Trophoblast cell (in vitro differentiated cells and primary cell): ENCODE measurements at regions not wholly inside any gene's neighbourhood (a gene's known extent, or its start where the extent isn't known, plus 50 kb on each side); places are given as distances from the start of the nearest gene placed in this dataset.
A peak's percentile ranks its signal among the peaks of the same experiment; 100 is the strongest.

ENCODE experiments used
- DNase-seq, 2 donors: peaks; one replicate each; pipeline ENCODE4 v3.0.0-alpha.2; 2016
- H2AFZ ChIP-seq: 2 replicates; pipeline ENCODE4 v1.6.1; 2013; ENCODE audit warnings: low read length, moderate library complexity, mild to moderate bottlenecking; ENCODE audit not compliant: insufficient read depth, poor library complexity
- H2AK5ac ChIP-seq: 2 replicates; pipeline ENCODE4 v1.6.1; 2013; ENCODE audit warnings: mild to moderate bottlenecking, low read length
- H2BK120ac ChIP-seq: 2 replicates; pipeline ENCODE4 v1.6.1; 2013; ENCODE audit warnings: low read length, mild to moderate bottlenecking, moderate library complexity; ENCODE audit not compliant: insufficient read depth, poor library complexity
- H2BK12ac ChIP-seq: 2 replicates; pipeline ENCODE4 v1.6.1; 2013; ENCODE audit warnings: mild to moderate bottlenecking, low read length, moderate library complexity
- H2BK5ac ChIP-seq: 2 replicates; pipeline ENCODE4 v1.6.1; 2013; ENCODE audit warnings: low read length, low read depth, moderate library complexity, mild to moderate bottlenecking; ENCODE audit not compliant: poor library complexity
- H3K14ac ChIP-seq: 2 replicates; pipeline ENCODE4 v1.6.1; 2013; ENCODE audit warnings: mild to moderate bottlenecking, low read length
- H3K18ac ChIP-seq: 2 replicates; pipeline ENCODE4 v1.6.1; 2013; ENCODE audit warnings: mild to moderate bottlenecking, low read length
- H3K23ac ChIP-seq: 2 replicates; pipeline ENCODE4 v1.6.1; 2013; ENCODE audit warnings: low read length
- H3K27ac ChIP-seq: 2 replicates; pipeline ENCODE4 v1.5.1; 2013; ENCODE audit warnings: low read depth, mild to moderate bottlenecking, inconsistent platforms, low read length, moderate library complexity
- H3K27me3 ChIP-seq: 2 replicates; pipeline ENCODE4 v1.6.1; 2013; ENCODE audit warnings: inconsistent platforms, mild to moderate bottlenecking, low read length, moderate library complexity; ENCODE audit not compliant: insufficient read depth
- H3K36me3 ChIP-seq, 2 experiments: 1 replicate in 1 of 2; 2 replicates in 1 of 2; pipeline ENCODE4 v1.6.1; 2013; ENCODE audit warnings: low read length in 2 of 2, mild to moderate bottlenecking in 2 of 2, moderate library complexity in 1 of 2; ENCODE audit not compliant: insufficient read depth in 2 of 2, control insufficient read depth in 1 of 2
- H3K4ac ChIP-seq: 2 replicates; pipeline ENCODE4 v1.6.1; 2013; ENCODE audit warnings: low read depth, mild to moderate bottlenecking, low read length, moderate library complexity
- H3K4me1 ChIP-seq, 2 experiments: 1 replicate in 1 of 2; 2 replicates in 1 of 2; pipeline ENCODE4 v1.6.1; 2013; ENCODE audit warnings: low read length in 2 of 2, mild to moderate bottlenecking in 2 of 2, moderate library complexity in 1 of 2; ENCODE audit not compliant: insufficient read depth in 2 of 2, control insufficient read depth in 1 of 2
- H3K4me2 ChIP-seq: 2 replicates; pipeline ENCODE4 v1.6.1; 2013; ENCODE audit warnings: inconsistent platforms, mild to moderate bottlenecking, low read length, moderate library complexity
- H3K4me3 ChIP-seq: 2 replicates; pipeline ENCODE4 v1.5.1; 2013; ENCODE audit warnings: mild to moderate bottlenecking, low read depth, low read length, inconsistent platforms
- H3K79me1 ChIP-seq: one replicate; pipeline ENCODE4 v1.6.1; 2013; ENCODE audit warnings: low read length
- H3K79me2 ChIP-seq: 2 replicates; pipeline ENCODE4 v1.6.1; 2013; ENCODE audit warnings: low read length, mild to moderate bottlenecking; ENCODE audit not compliant: control insufficient read depth, insufficient read depth, poor library complexity
- H3K9ac ChIP-seq: 2 replicates; pipeline ENCODE4 v1.6.1; 2013; ENCODE audit warnings: mild to moderate bottlenecking, low read length
- H3K9me3 ChIP-seq: 2 replicates; pipeline ENCODE4 v1.6.1; 2013; ENCODE audit warnings: low read depth, mild to moderate bottlenecking, control low read depth, inconsistent platforms, low read length; ENCODE audit not compliant: insufficient read depth
- H4K12ac ChIP-seq: 2 replicates; pipeline ENCODE4 v1.6.1; 2013; ENCODE audit warnings: low read depth, mild to moderate bottlenecking, low read length, moderate library complexity
- H4K8ac ChIP-seq: 2 replicates; pipeline ENCODE4 v1.6.1; 2013; ENCODE audit warnings: low read depth, mild to moderate bottlenecking, low read length, moderate library complexity
- H4K91ac ChIP-seq: one replicate; pipeline ENCODE4 v1.6.1; 2013; ENCODE audit warnings: low read depth, mild to moderate bottlenecking, low read length, moderate library complexity
- WGBS: extraction: QIAGEN DNeasy Blood & Tissue Kit; methylation state at CpG from one replicate; pipeline ENCODE4 v1.1.7; 2013; ENCODE audit warnings: missing lambda C conversion rate; ENCODE audit not compliant: insufficient read length, insufficient coverage; ENCODE audit errors: extremely low coverage; 5-methylcytosine and 5-hydroxymethylcytosine counted together

GRCh38 chr10:4053940-4054339 lies 268.9 kb upstream of the KLF6 start:
- WGBS, result no CpG with 5 or more reads among the region's 8 CpGs

GRCh38 chr10:4051641-4052151 lies 266.7 kb upstream of the KLF6 start:
- no peaks in the 10 kb centered on the region for H3K79me2 ChIP-seq
- peak overlapping the region; percentile 9 for H2BK5ac ChIP-seq
- no peaks in the 10 kb centered on the region for H3K4me1 ChIP-seq
- peaks cover 3% of the 10 kb centered on the region for H3K79me1 ChIP-seq
- peak overlapping the region; percentile 26 for H2AK5ac ChIP-seq
- no peak overlapping the region for H3K27ac ChIP-seq
- DNase-seq, result peak; percentile 14 to 39
- H3K9me3 ChIP-seq, result no peaks in the 10 kb centered on the region
- H3K4ac ChIP-seq, result no peak overlapping the region
- H2BK12ac ChIP-seq, result peak overlapping the region; percentile 79
- WGBS, result no CpG with 5 or more reads among the region's 9 CpGs
- H3K36me3 ChIP-seq, result no peaks in the 10 kb centered on the region
- no peak overlapping the region for H3K23ac ChIP-seq
- H3K9ac ChIP-seq, result no peak overlapping the region
- peak overlapping the region; percentile 40 for H3K14ac ChIP-seq
- H2AFZ ChIP-seq, result no peak overlapping the region
- H4K8ac ChIP-seq, result no peak overlapping the region
- peak overlapping the region; percentile 15 for H2BK120ac ChIP-seq
- H4K91ac ChIP-seq, result peak overlapping the region; percentile 28
- no peak overlapping the region for H3K4me2 ChIP-seq
- no peak overlapping the region for H4K12ac ChIP-seq
- no peaks in the 10 kb centered on the region for H3K27me3 ChIP-seq
- H3K18ac ChIP-seq, result peak overlapping the region; percentile 14
- no peak overlapping the region for H3K4me3 ChIP-seq

More at GRCh38 chr10:4053940-4054339, 268.9 kb upstream of the KLF6 start:
- Histone ChIP-seq H3K79me2 (no peaks in the 10 kb centered on the region), H2BK5ac (no peak overlapping the region), H3K14ac (no peak overlapping the region), H2BK120ac (no peak overlapping the region), H3K27me3 (no peaks in the 10 kb centered on the region), H3K4ac (no peak overlapping the region), H3K9ac (no peak overlapping the region), H3K4me3 (no peak overlapping the region), H4K91ac (no peak overlapping the region), H3K9me3 (no peaks in the 10 kb centered on the region), H4K12ac (no peak overlapping the region), H3K23ac (no peak overlapping the region), H3K79me1 (peaks cover 7% of the 10 kb centered on the region), H3K4me2 (no peak overlapping the region), H2AFZ (no peak overlapping the region), H2AK5ac (no peak overlapping the region), H3K36me3 (no peaks in the 10 kb centered on the region), H3K27ac (no peak overlapping the region), H3K18ac (no peak overlapping the region), H2BK12ac (no peak overlapping the region), H4K8ac (no peak overlapping the region), H3K4me1 (no peaks in the 10 kb centered on the region)
- DNase-seq, result no peak

GRCh38 chr10:4051011-4051640 lies 266.1 kb upstream of the KLF6 start:
- H2BK12ac ChIP-seq, result no peak overlapping the region
- no peak overlapping the region for H3K4ac ChIP-seq
- H3K4me1 ChIP-seq, result no peaks in the 10 kb centered on the region
- H4K8ac ChIP-seq, result no peak overlapping the region
- no peak overlapping the region for H3K4me2 ChIP-seq
- no peak overlapping the region for H2BK5ac ChIP-seq
- H3K79me1 ChIP-seq, result peaks cover 3% of the 10 kb centered on the region
- no peak overlapping the region for H3K18ac ChIP-seq
- 100% methylated on average over 2 of the region's 8 CpGs for WGBS
- no peak overlapping the region for H3K9ac ChIP-seq
- H3K9me3 ChIP-seq, result no peaks in the 10 kb centered on the region
- H3K27me3 ChIP-seq, result no peaks in the 10 kb centered on the region
- H3K4me3 ChIP-seq, result no peak overlapping the region
- H3K23ac ChIP-seq, result no peak overlapping the region
- peak in 1 of 2 donors; percentile 35 for DNase-seq
- no peaks in the 10 kb centered on the region for H3K79me2 ChIP-seq
- no peak overlapping the region for H3K14ac ChIP-seq
- H2AK5ac ChIP-seq, result no peak overlapping the region
- no peak overlapping the region for H2AFZ ChIP-seq
- no peak overlapping the region for H4K12ac ChIP-seq
- H4K91ac ChIP-seq, result no peak overlapping the region
- no peak overlapping the region for H2BK120ac ChIP-seq
- H3K36me3 ChIP-seq, result no peaks in the 10 kb centered on the region
- no peak overlapping the region for H3K27ac ChIP-seq

- Histone ChIP-seq H2BK5ac (no peak overlapping the region), H3K14ac (no peak overlapping the region), H3K79me2 (no peaks in the 10 kb centered on the region), H3K36me3 (no peaks in the 10 kb centered on the region), H2BK120ac (no peak overlapping the region), H3K4me3 (no peak overlapping the region), H2BK12ac (no peak overlapping the region), H3K4me2 (no peak overlapping the region), H4K91ac (no peak overlapping the region), H4K12ac (no peak overlapping the region), H3K27me3 (no peaks in the 10 kb centered on the region), H2AFZ (no peak overlapping the region), H3K27ac (no peak overlapping the region), H2AK5ac (no peak overlapping the region), H4K8ac (no peak overlapping the region), H3K4me1 (no peaks in the 10 kb centered on the region), H3K4ac (no peak overlapping the region), H3K23ac (no peak overlapping the region), H3K18ac (no peak overlapping the region), H3K9me3 (no peaks in the 10 kb centered on the region), H3K9ac (no peak overlapping the region), H3K79me1 (peaks cover 3% of the 10 kb centered on the region)
- WGBS, result no CpG with 5 or more reads among the region's 4 CpGs
- DNase-seq, result no peak
Observed at GRCh38 chr10:4050061-4050460, 265.1 kb upstream of the KLF6 start.
